ENCODE measurements at regions not wholly inside any gene's neighbourhood (a gene's known extent, or its start where the extent isn't known, plus 50 kb on each side); places are given as distances from the start of the nearest gene placed in this dataset.

DNA sequence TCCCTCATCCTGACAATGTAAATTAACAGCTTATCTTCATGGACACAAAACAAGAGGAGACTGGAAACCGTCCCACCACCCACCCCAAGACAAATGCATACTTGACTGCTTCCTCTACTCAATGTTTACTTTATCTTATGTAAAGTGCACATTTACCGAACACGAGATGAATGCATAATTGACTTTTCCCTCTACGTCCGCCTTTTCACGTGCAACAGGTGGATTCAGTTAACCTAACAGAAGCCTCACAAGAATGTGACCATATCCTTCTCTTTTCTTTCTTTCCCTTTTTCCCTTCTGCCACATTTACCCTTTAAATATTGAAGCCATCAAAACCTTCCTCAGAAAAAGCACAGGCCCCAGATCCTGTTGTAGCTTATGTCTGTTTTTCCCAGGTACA is 468.0 kb downstream of the UQCRFS1 start:
- no peaks in the 10 kb centered on the region for H3K9me3 ChIP-seq (ENCODE audit: control insufficient read depth, low read depth, low read length)
- Mint-ChIP-seq H3K27ac (no peak overlapping the region), H3K4me3 (no peak overlapping the region), H3K36me3 (ENCODE audit: insufficient read depth in 1 of 3, low read depth in 3 of 3) (peaks cover 0 to 8% (median 3%) of the 10 kb centered on the region in 3 experiments; a peak in 4 of 7 replicates), H3K4me1 (peaks cover 18 to 20% of the 10 kb centered on the region in 2 experiments), H3K9me3 (peaks cover 8 to 11% of the 10 kb centered on the region in 2 experiments; a peak in 4 of 5 replicates), H3K27me3 (ENCODE audit: low read depth) (no peaks in the 10 kb centered on the region)
- H3T11ph ChIP-seq (ENCODE audit: low read length): no peak overlapping the region
- H3K27me3 ChIP-seq (ENCODE audit: insufficient read depth, low read length): no peaks in the 10 kb centered on the region
- H3K9ac ChIP-seq (ENCODE audit: extremely low read depth, insufficient read length, low read length): no peak overlapping the region
- H4K91ac ChIP-seq (ENCODE audit: insufficient read length, low read depth, low read length): no peak overlapping the region
- no peak overlapping the region for H2BK15ac ChIP-seq (ENCODE audit: low read depth, low read length)
- no peaks in the 10 kb centered on the region for H3K23me2 ChIP-seq (ENCODE audit: insufficient read length, low read depth, low read length, poor library complexity, severe bottlenecking)
- H2BK120ac ChIP-seq (ENCODE audit: low read depth, low read length, poor library complexity, severe bottlenecking): no peak overlapping the region
- no peak for DNase-seq
- H3K4ac ChIP-seq (ENCODE audit: low read depth, low read length): no peak overlapping the region
- H2BK5ac ChIP-seq (ENCODE audit: insufficient read length, low read length): no peak overlapping the region
- H4K5ac ChIP-seq (ENCODE audit: insufficient read length, low read depth, low read length): no peak overlapping the region
- no peak overlapping the region for H3K27ac ChIP-seq (ENCODE audit: insufficient read length, low read depth, low read length)
- no peak overlapping the region for H4K8ac ChIP-seq (replicated peaks; ENCODE audit: insufficient read length, low read depth, low read length)
- H3K79me1 ChIP-seq (ENCODE audit: insufficient read depth, low read depth, low read length, poor library complexity, severe bottlenecking): no peaks in the 10 kb centered on the region
- H2AK5ac ChIP-seq (ENCODE audit: insufficient read length, low read length): no peak overlapping the region
- TF ChIP-seq, protein P1, sequence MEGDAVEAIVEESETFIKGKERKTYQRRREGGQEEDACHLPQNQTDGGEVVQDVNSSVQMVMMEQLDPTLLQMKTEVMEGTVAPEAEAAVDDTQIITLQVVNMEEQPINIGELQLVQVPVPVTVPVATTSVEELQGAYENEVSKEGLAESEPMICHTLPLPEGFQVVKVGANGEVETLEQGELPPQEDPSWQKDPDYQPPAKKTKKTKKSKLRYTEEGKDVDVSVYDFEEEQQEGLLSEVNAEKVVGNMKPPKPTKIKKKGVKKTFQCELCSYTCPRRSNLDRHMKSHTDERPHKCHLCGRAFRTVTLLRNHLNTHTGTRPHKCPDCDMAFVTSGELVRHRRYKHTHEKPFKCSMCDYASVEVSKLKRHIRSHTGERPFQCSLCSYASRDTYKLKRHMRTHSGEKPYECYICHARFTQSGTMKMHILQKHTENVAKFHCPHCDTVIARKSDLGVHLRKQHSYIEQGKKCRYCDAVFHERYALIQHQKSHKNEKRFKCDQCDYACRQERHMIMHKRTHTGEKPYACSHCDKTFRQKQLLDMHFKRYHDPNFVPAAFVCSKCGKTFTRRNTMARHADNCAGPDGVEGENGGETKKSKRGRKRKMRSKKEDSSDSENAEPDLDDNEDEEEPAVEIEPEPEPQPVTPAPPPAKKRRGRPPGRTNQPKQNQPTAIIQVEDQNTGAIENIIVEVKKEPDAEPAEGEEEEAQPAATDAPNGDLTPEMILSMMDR (conservative IDR thresholded peaks at IDR 0.05): no peak
- H2BK12ac ChIP-seq (ENCODE audit: insufficient read length, low read depth, low read length): no peak overlapping the region
- no peaks in the 10 kb centered on the region for H4K20me1 ChIP-seq (ENCODE audit: control insufficient read depth, insufficient read depth, insufficient read length)
- no peak overlapping the region for H3K56ac ChIP-seq (ENCODE audit: insufficient read length, low read depth, low read length)
- no peak overlapping the region for H3K4me2 ChIP-seq (ENCODE audit: insufficient read depth, insufficient read length, low read length)
- no peak overlapping the region for H2AFZ ChIP-seq (ENCODE audit: low read length)
- H3K4me1 ChIP-seq (ENCODE audit: insufficient read depth, low read length): no peaks in the 10 kb centered on the region
- no peak overlapping the region for H3K18ac ChIP-seq (ENCODE audit: insufficient read length, low read depth, low read length)
- no CpG with 5 or more reads among the region's 6 CpGs for WGBS (ENCODE audit: extremely low coverage, insufficient read length, low lambda C conversion rate)
- H2BK20ac ChIP-seq (ENCODE audit: low read depth, low read length, poor library complexity, severe bottlenecking): no peak overlapping the region
- H3K14ac ChIP-seq (ENCODE audit: insufficient read depth, low read length): no peak overlapping the region
- no peak overlapping the region for H3K23ac ChIP-seq (ENCODE audit: insufficient read length, low read depth, low read length)
- H3K79me2 ChIP-seq (ENCODE audit: insufficient read depth, low read length): no peaks in the 10 kb centered on the region
